Smooth muscle cell (in vitro differentiated cells): ENCODE measurements at regions not wholly inside any gene's neighbourhood (a gene's known extent, or its start where the extent isn't known, plus 50 kb on each side); places are given as distances from the start of the nearest gene placed in this dataset.

ENCODE experiments used
- DNase-seq: peaks from one replicate; lab custom pipeline; 2025; ENCODE audit not compliant: unreplicated experiment; lab: John Stamatoyannopoulos, UW
- H2AFZ ChIP-seq: fragments of 200-600 bp; sonication (generic); 2 replicates; pipeline ENCODE4 v1.6.0; 2016; ENCODE audit warnings: antibody characterized with exemption, low read depth, mild to moderate bottlenecking
- H3F3A ChIP-seq: fragments of 200-600 bp; sonication (generic); 2 replicates; pipeline ENCODE4 v1.6.0; 2017; ENCODE audit warnings: antibody characterized with exemption, low read depth
- H3K27ac ChIP-seq: fragments of 200-600 bp; sonication (generic); 2 replicates; pipeline ENCODE4 v1.5.1; 2016; ENCODE audit warnings: low read depth, mild to moderate bottlenecking
- H3K27me3 ChIP-seq: fragments of 200-600 bp; sonication (generic); 2 replicates; pipeline ENCODE4 v1.6.1; 2016; ENCODE audit warnings: low read depth, mild to moderate bottlenecking
- H3K36me3 ChIP-seq: fragments of 200-600 bp; sonication (generic); 2 replicates; pipeline ENCODE4 v1.5.1; 2016; ENCODE audit warnings: low read depth
- H3K4me1 ChIP-seq: fragments of 200-600 bp; sonication (generic); 2 replicates; pipeline ENCODE4 v1.5.1; 2016; ENCODE audit warnings: low read depth
- H3K4me2 ChIP-seq: fragments of 200-600 bp; sonication (generic); 2 replicates; pipeline ENCODE4 v1.6.0; 2016; ENCODE audit warnings: mild to moderate bottlenecking
- H3K4me3 ChIP-seq: fragments of 200-600 bp; sonication (generic); 2 replicates; pipeline ENCODE4 v1.5.1; 2016; ENCODE audit warnings: mild to moderate bottlenecking
- H3K79me2 ChIP-seq: fragments of 200-600 bp; sonication (generic); 2 replicates; pipeline ENCODE4 v1.6.0; 2016; ENCODE audit warnings: low read depth, mild to moderate bottlenecking
- H3K9ac ChIP-seq: fragments of 200-600 bp; sonication (generic); 2 replicates; pipeline ENCODE4 v1.6.0; 2016; ENCODE audit warnings: low read depth
- H3K9me3 ChIP-seq: fragments of 200-600 bp; sonication (generic); replicated peaks from 2 replicates; pipeline ENCODE4 v1.5.1; 2016; ENCODE audit warnings: low read depth
- H4K20me1 ChIP-seq: fragments of 200-600 bp; sonication (generic); 2 replicates; pipeline ENCODE4 v1.6.0; 2016; ENCODE audit warnings: low read depth
- WGBS: methylation state at CpG from one replicate; pipeline ENCODE4 v1.1.7; 2016; ENCODE audit warnings: low lambda C conversion rate; 5-methylcytosine and 5-hydroxymethylcytosine counted together
- TF ChIP-seq, protein P1 (sequence below): fragments of 200-600 bp; sonication (generic); IDR thresholded peaks from 2 replicates; pipeline ENCODE4 v1.5.1; 2017; ENCODE audit warnings: borderline replicate concordance, mild to moderate bottlenecking, antibody characterized with exemption; ENCODE audit not compliant: insufficient read depth, poor library complexity, severe bottlenecking

- Histone ChIP-seq H4K20me1 (no peaks in the 10 kb centered on the region), H3K9ac (no peak overlapping the region), H3K4me3 (no peak overlapping the region), H3K27me3 (no peaks in the 10 kb centered on the region), H2AFZ (no peak overlapping the region), H3K4me2 (no peak overlapping the region), H3K79me2 (no peaks in the 10 kb centered on the region), H3K9me3 (no peaks in the 10 kb centered on the region), H3K36me3 (no peaks in the 10 kb centered on the region), H3K27ac (no peak overlapping the region), H3F3A (no peaks in the 10 kb centered on the region), H3K4me1 (no peaks in the 10 kb centered on the region)
- no peak for DNase-seq
- TF ChIP-seq, protein P1, sequence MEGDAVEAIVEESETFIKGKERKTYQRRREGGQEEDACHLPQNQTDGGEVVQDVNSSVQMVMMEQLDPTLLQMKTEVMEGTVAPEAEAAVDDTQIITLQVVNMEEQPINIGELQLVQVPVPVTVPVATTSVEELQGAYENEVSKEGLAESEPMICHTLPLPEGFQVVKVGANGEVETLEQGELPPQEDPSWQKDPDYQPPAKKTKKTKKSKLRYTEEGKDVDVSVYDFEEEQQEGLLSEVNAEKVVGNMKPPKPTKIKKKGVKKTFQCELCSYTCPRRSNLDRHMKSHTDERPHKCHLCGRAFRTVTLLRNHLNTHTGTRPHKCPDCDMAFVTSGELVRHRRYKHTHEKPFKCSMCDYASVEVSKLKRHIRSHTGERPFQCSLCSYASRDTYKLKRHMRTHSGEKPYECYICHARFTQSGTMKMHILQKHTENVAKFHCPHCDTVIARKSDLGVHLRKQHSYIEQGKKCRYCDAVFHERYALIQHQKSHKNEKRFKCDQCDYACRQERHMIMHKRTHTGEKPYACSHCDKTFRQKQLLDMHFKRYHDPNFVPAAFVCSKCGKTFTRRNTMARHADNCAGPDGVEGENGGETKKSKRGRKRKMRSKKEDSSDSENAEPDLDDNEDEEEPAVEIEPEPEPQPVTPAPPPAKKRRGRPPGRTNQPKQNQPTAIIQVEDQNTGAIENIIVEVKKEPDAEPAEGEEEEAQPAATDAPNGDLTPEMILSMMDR = no peak
These were observed 927.5 kb upstream of the VRK2 start for GRCh38 chr2:57119141-57119540.

- H2AFZ ChIP-seq = no peak overlapping the region
- H3K4me1 ChIP-seq = no peaks in the 10 kb centered on the region
- no peak overlapping the region for H3K9ac ChIP-seq
- 87% methylated on average over 2 of the region's 2 CpGs for WGBS
- H3K27ac ChIP-seq = no peak overlapping the region
- H3K9me3 ChIP-seq = no peaks in the 10 kb centered on the region
- no peaks in the 10 kb centered on the region for H3F3A ChIP-seq
- no peaks in the 10 kb centered on the region for H4K20me1 ChIP-seq
- H3K36me3 ChIP-seq = no peaks in the 10 kb centered on the region
- DNase-seq = no peak
- H3K27me3 ChIP-seq = no peaks in the 10 kb centered on the region
- H3K4me3 ChIP-seq = no peak overlapping the region
- H3K79me2 ChIP-seq = no peaks in the 10 kb centered on the region
- TF ChIP-seq, protein P1 = no peak
- H3K4me2 ChIP-seq = no peak overlapping the region
These were observed 920.2 kb upstream of the VRK2 start for GRCh38 chr2:57126410-57126809.

GRCh38 chr2:57139179-57139578, 907.4 kb upstream of the VRK2 start:
- Histone ChIP-seq H3K79me2 (no peaks in the 10 kb centered on the region), H3K4me1 (no peaks in the 10 kb centered on the region), H3F3A (no peaks in the 10 kb centered on the region), H3K4me3 (no peak overlapping the region), H3K36me3 (no peaks in the 10 kb centered on the region), H3K9ac (no peak overlapping the region), H3K9me3 (no peaks in the 10 kb centered on the region), H3K27me3 (no peaks in the 10 kb centered on the region), H3K4me2 (no peak overlapping the region), H2AFZ (no peak overlapping the region), H3K27ac (no peak overlapping the region), H4K20me1 (no peaks in the 10 kb centered on the region)
- WGBS = 91% methylated on average over 1 of the region's 1 CpG
- TF ChIP-seq, protein P1 = no peak
- DNase-seq = no peak

DNA sequence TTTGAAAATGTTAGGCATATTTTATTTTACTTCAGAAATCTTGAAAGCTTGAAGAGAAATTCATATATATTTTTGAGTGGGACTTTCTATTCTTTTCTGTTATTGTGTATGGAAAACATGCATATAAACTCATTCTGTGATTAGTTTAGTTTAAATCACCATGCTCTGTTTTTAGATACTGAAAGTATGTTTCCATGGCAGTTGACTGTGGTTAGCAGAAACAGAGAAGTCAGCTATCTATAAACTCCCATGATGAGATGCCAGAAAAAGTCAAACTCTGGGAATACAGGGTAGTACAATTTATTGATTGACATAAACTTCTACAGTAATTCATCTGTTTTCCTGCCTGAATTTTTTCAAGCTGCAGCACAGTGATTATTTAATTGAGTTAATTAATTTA, 905.3 kb upstream of the VRK2 start:
- Histone ChIP-seq H3K4me2 (no peak overlapping the region), H2AFZ (no peak overlapping the region), H3K27ac (no peak overlapping the region), H3K4me3 (no peak overlapping the region), H3K79me2 (no peaks in the 10 kb centered on the region), H3K27me3 (no peaks in the 10 kb centered on the region), H3K36me3 (no peaks in the 10 kb centered on the region), H3K4me1 (no peaks in the 10 kb centered on the region), H3F3A (no peaks in the 10 kb centered on the region), H3K9me3 (no peaks in the 10 kb centered on the region), H4K20me1 (no peaks in the 10 kb centered on the region), H3K9ac (no peak overlapping the region)
- DNase-seq = no peak
- TF ChIP-seq, protein P1 = no peak
